ENCODE measurements at regions not wholly inside any gene's neighbourhood (a gene's known extent, or its start where the extent isn't known, plus 50 kb on each side); places are given as distances from the start of the nearest gene placed in this dataset.

GRCh38 chr7:119886007-119886406, 387.0 kb upstream of the KCND2 start:
- TF ChIP-seq CTCF (IDR thresholded peaks at IDR 0.05) (no peak), POLR2A (IDR thresholded peaks at IDR 0.05) (no peak)
